ENCODE measurements at regions not wholly inside any gene's neighbourhood (a gene's known extent, or its start where the extent isn't known, plus 50 kb on each side); places are given as distances from the start of the nearest gene placed in this dataset.

DNA sequence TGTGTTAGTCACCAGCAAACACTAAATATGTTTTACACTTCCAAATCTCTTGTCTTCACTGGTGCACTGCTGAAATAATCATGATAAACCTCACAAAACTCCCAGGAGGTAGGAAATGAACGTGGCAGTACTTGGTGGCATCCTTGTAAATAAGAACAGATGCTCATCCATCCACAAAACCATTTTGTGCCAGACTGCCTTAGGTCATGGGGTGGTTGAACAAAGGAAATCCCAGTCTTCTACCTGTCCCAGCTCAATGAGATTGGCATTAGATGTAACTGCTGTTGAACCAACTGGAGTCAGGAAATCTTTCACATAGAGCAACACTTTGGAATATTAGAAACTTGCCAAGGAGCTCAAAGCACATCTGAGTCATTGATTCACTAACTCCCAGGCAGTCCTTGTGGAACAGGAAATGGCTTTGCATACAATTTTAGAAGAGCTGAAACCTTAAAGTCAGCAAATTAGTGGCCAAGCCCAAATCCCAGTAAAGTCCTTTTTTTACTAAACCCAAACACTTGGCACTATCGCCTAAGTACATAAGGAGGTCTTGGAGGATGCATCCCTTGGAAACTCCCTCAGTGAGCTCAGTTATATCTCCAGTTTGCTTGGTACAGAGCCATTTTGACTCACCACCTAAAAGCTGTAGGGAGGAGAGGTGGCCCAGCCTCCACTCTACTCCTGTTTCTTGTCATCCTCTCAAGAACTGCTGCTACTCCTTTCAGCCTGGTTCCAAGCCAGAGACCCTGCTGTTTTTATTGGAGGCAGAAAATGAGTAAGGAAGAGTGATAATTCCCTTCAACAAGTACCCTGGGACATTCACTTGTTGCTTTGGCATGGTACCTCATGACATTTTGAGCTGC, 208.0 kb downstream of the NOVA1 start:
- no CpG with 5 or more reads among the region's 2 CpGs for WGBS (ENCODE audit: extremely low coverage, insufficient read length, low lambda C conversion rate)
- Mint-ChIP-seq H3K36me3 (ENCODE audit: insufficient read depth in 1 of 3, low read depth in 3 of 3) (no peaks in the 10 kb centered on the region), H3K9me3 (no peaks in the 10 kb centered on the region), H3K4me3 (no peak overlapping the region), H3K27ac (no peak overlapping the region; a peak in 1 of 7 replicates), H3K27me3 (ENCODE audit: low read depth) (no peaks in the 10 kb centered on the region), H3K4me1 (peaks cover 27 to 29% of the 10 kb centered on the region in 2 experiments)
- Histone ChIP-seq H2BK15ac (ENCODE audit: low read depth, low read length) (no peak overlapping the region), H3K9me3 (ENCODE audit: control insufficient read depth, low read depth, low read length) (no peaks in the 10 kb centered on the region), H2BK5ac (ENCODE audit: insufficient read length, low read length) (no peak overlapping the region), H3K23ac (ENCODE audit: insufficient read length, low read depth, low read length) (no peak overlapping the region), H3K18ac (ENCODE audit: insufficient read length, low read depth, low read length) (no peak overlapping the region), H2AK5ac (ENCODE audit: insufficient read length, low read length) (no peak overlapping the region), H4K5ac (ENCODE audit: insufficient read length, low read depth, low read length) (no peak overlapping the region), H3K4me1 (ENCODE audit: insufficient read depth, low read length) (peaks cover 9% of the 10 kb centered on the region), H4K20me1 (ENCODE audit: control insufficient read depth, insufficient read depth, insufficient read length) (no peaks in the 10 kb centered on the region), H2BK20ac (ENCODE audit: low read depth, low read length, poor library complexity, severe bottlenecking) (no peak overlapping the region), H2AFZ (ENCODE audit: low read length) (no peak overlapping the region), H3K56ac (ENCODE audit: insufficient read length, low read depth, low read length) (no peak overlapping the region), H3K79me2 (ENCODE audit: insufficient read depth, low read length) (no peaks in the 10 kb centered on the region), H3K4me2 (ENCODE audit: insufficient read depth, insufficient read length, low read length) (no peak overlapping the region), H4K8ac (replicated peaks; ENCODE audit: insufficient read length, low read depth, low read length) (no peak overlapping the region), H3T11ph (ENCODE audit: low read length) (no peak overlapping the region), H3K23me2 (ENCODE audit: insufficient read length, low read depth, low read length, poor library complexity, severe bottlenecking) (no peaks in the 10 kb centered on the region), H3K9ac (ENCODE audit: extremely low read depth, insufficient read length, low read length) (no peak overlapping the region), H2BK120ac (ENCODE audit: low read depth, low read length, poor library complexity, severe bottlenecking) (no peak overlapping the region), H3K4ac (ENCODE audit: low read depth, low read length) (no peak overlapping the region), H3K79me1 (ENCODE audit: insufficient read depth, low read depth, low read length, poor library complexity, severe bottlenecking) (no peaks in the 10 kb centered on the region), H3K14ac (ENCODE audit: insufficient read depth, low read length) (no peak overlapping the region), H3K27ac (ENCODE audit: insufficient read length, low read depth, low read length) (no peak overlapping the region), H2BK12ac (ENCODE audit: insufficient read length, low read depth, low read length) (no peak overlapping the region), H3K27me3 (ENCODE audit: insufficient read depth, low read length) (no peaks in the 10 kb centered on the region), H4K91ac (ENCODE audit: insufficient read length, low read depth, low read length) (no peak overlapping the region)
- no peak for TF ChIP-seq CTCF (conservative IDR thresholded peaks at IDR 0.05)
- no peak for DNase-seq

All from H9 (cell line).